ENCODE measurements at regions not wholly inside any gene's neighbourhood (a gene's known extent, or its start where the extent isn't known, plus 50 kb on each side); places are given as distances from the start of the nearest gene placed in this dataset.

DNA sequence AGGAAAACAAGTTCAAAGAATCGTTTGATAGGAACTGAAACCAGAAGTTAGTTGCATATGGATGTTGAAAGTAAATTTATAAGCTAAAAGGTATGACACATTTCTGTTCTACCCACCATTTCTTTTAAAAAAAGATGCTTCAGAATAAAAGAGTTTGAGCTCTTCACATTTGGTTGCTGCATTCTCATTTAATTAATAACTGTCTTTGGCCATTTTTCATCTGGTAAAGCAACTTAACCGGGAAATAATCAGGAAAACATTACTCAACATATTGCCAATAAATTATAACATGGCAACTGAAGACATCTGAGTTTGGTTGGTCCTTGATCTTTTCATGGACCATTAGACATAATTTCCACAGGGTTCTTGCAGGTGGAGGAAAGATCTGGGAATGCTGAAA is 180.2 kb upstream of the TWIST2 start:
- H3K27me3 Mint-ChIP-seq, result peaks cover 2% of the 10 kb centered on the region

GRCh38 chr2:238668426-238668825 is 179.5 kb upstream of the TWIST2 start:
- POLR2A ChIA-PET, result no interaction called here
- ATAC-seq (ENCODE audit: low read depth) (no peak), DNase-seq (no peak)
- peaks cover 10% of the 10 kb centered on the region for H3K9me3 Mint-ChIP-seq
- H3K36me3 Mint-ChIP-seq (ENCODE audit: low read depth), result no peaks in the 10 kb centered on the region
- H3K4me3 Mint-ChIP-seq, result no peak overlapping the region
- CTCF ChIA-PET, result no interaction called here
- intact Hi-C loops (cut with micrococcal nuclease), result no loop called here
- H3K4me1 Mint-ChIP-seq, result peaks cover 2% of the 10 kb centered on the region
- TF ChIP-seq, protein P1, sequence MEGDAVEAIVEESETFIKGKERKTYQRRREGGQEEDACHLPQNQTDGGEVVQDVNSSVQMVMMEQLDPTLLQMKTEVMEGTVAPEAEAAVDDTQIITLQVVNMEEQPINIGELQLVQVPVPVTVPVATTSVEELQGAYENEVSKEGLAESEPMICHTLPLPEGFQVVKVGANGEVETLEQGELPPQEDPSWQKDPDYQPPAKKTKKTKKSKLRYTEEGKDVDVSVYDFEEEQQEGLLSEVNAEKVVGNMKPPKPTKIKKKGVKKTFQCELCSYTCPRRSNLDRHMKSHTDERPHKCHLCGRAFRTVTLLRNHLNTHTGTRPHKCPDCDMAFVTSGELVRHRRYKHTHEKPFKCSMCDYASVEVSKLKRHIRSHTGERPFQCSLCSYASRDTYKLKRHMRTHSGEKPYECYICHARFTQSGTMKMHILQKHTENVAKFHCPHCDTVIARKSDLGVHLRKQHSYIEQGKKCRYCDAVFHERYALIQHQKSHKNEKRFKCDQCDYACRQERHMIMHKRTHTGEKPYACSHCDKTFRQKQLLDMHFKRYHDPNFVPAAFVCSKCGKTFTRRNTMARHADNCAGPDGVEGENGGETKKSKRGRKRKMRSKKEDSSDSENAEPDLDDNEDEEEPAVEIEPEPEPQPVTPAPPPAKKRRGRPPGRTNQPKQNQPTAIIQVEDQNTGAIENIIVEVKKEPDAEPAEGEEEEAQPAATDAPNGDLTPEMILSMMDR (IDR thresholded peaks at IDR 0.05), result no peak
- H3K27me3 Mint-ChIP-seq, result peaks cover 2% of the 10 kb centered on the region
- no peak overlapping the region for H3K27ac Mint-ChIP-seq

More for the DNA sequence above, 180.2 kb upstream of the TWIST2 start:
- H3K4me3 Mint-ChIP-seq, result no peak overlapping the region
- ChIA-PET CTCF (no interaction called here), POLR2A (no interaction called here)
- no peak overlapping the region for H3K27ac Mint-ChIP-seq
- ATAC-seq (ENCODE audit: low read depth), result no peak
- H3K36me3 Mint-ChIP-seq (ENCODE audit: low read depth), result no peaks in the 10 kb centered on the region
- DNase-seq, result no peak
- TF ChIP-seq, protein P1 (IDR thresholded peaks at IDR 0.05), result no peak
- intact Hi-C loops (cut with micrococcal nuclease), result no loop called here
- H3K4me1 Mint-ChIP-seq, result peaks cover 2% of the 10 kb centered on the region
- peaks cover 12% of the 10 kb centered on the region for H3K9me3 Mint-ChIP-seq

DNA sequence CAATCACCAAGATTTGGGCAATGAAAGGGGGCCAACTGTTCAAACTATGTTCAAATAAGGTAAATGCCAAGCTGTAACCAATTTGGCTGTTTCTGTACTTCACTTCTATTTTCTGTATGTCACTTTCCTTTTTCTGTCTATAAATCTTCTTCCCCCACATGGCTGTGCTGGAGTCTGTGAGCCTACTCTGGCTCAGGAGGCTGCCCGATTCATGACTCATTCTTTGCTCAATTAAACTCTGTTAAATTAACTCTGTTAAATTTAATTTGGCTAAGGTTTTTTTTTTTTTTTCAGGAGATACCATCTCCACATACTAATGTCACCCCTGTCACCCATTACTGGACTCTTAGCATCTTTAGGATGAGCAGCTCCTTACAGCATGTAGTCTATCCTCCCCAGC is 178.8 kb upstream of the TWIST2 start:
- POLR2A ChIA-PET, result no interaction called here
- peaks cover 10% of the 10 kb centered on the region for H3K9me3 Mint-ChIP-seq

DNA sequence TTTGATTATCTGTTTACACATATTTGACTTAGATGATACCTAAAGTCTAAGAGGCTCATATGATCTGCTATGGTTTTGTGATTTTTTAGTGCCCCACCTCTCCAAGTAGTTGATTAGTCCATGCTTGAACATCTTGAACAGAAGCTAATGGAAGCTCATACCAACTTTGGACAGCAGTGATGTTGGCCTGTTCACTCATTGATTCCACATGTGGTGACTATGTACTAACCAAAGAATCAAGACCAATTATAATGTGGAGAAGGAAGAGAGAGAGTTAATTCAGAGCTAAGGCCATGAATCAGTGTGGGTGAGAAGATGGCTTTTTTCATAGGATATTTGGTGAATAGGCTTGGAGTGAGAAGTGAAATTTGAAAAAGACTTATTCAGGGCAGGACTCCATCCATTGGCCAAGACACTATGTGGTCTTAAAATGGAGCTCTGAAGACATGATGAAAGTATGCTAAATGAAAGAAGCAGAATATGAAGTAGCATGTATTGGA is 178.3 kb upstream of the TWIST2 start:
- ATAC-seq (ENCODE audit: low read depth) (no peak), DNase-seq (no peak)
- intact Hi-C loops (cut with micrococcal nuclease), result no loop called here
- Mint-ChIP-seq H3K4me1 (peaks cover 2% of the 10 kb centered on the region), H3K4me3 (no peak overlapping the region), H3K27me3 (peaks cover 2% of the 10 kb centered on the region), H3K9me3 (peaks cover 10% of the 10 kb centered on the region), H3K36me3 (ENCODE audit: low read depth) (no peaks in the 10 kb centered on the region), H3K27ac (no peak overlapping the region)
- TF ChIP-seq, protein P1 (IDR thresholded peaks at IDR 0.05), result no peak
- ChIA-PET CTCF (no interaction called here), POLR2A (no interaction called here)

More for the DNA sequence above, 178.8 kb upstream of the TWIST2 start:
- no peaks in the 10 kb centered on the region for H3K36me3 Mint-ChIP-seq (ENCODE audit: low read depth)
- TF ChIP-seq, protein P1 (IDR thresholded peaks at IDR 0.05), result no peak
- H3K4me3 Mint-ChIP-seq, result no peak overlapping the region
- ATAC-seq (ENCODE audit: low read depth) (no peak), DNase-seq (no peak)
- peaks cover 2% of the 10 kb centered on the region for H3K27me3 Mint-ChIP-seq
- H3K27ac Mint-ChIP-seq, result no peak overlapping the region
- intact Hi-C loops (cut with micrococcal nuclease), result no loop called here
- CTCF ChIA-PET, result no interaction called here
- peaks cover 2% of the 10 kb centered on the region for H3K4me1 Mint-ChIP-seq

GRCh38 chr2:238670111-238670585 is 177.7 kb upstream of the TWIST2 start:
- peaks cover 8% of the 10 kb centered on the region for H3K9me3 Mint-ChIP-seq
- ChIA-PET CTCF (no interaction called here), POLR2A (no interaction called here)
- no peak for ATAC-seq (ENCODE audit: low read depth)
- intact Hi-C loops (cut with micrococcal nuclease), result no loop called here
- no peak for DNase-seq
- H3K36me3 Mint-ChIP-seq (ENCODE audit: low read depth), result no peaks in the 10 kb centered on the region
- H3K4me1 Mint-ChIP-seq, result peaks cover 2% of the 10 kb centered on the region
- no peak overlapping the region for H3K4me3 Mint-ChIP-seq
- H3K27ac Mint-ChIP-seq, result no peak overlapping the region
- H3K27me3 Mint-ChIP-seq, result peaks cover 2% of the 10 kb centered on the region
- TF ChIP-seq, protein P1 (IDR thresholded peaks at IDR 0.05), result no peak
